Cardiac septum (tissue), 1 donor: ENCODE measurements at regions not wholly inside any gene's neighbourhood (a gene's known extent, or its start where the extent isn't known, plus 50 kb on each side); places are given as distances from the start of the nearest gene placed in this dataset.
"Not testable (repeated sequence)": the region's sequence is repeated elsewhere in the genome, so short reads cannot be mapped to it uniquely, and the experiment has no call there.

ENCODE experiments used
- DNase-seq: peaks from one replicate; pipeline ENCODE4 v3.0.0-alpha.2; 2020; ENCODE audit warnings: low spot score
- intact Hi-C: fragments of 100-400 bp; cut with DNase I; formaldehyde crosslinking; loops from one replicate; pipeline ENCODE4 v1.14.0; 2022
- donor health status: DM: no; HTN: no; CAD: no.

DNA sequence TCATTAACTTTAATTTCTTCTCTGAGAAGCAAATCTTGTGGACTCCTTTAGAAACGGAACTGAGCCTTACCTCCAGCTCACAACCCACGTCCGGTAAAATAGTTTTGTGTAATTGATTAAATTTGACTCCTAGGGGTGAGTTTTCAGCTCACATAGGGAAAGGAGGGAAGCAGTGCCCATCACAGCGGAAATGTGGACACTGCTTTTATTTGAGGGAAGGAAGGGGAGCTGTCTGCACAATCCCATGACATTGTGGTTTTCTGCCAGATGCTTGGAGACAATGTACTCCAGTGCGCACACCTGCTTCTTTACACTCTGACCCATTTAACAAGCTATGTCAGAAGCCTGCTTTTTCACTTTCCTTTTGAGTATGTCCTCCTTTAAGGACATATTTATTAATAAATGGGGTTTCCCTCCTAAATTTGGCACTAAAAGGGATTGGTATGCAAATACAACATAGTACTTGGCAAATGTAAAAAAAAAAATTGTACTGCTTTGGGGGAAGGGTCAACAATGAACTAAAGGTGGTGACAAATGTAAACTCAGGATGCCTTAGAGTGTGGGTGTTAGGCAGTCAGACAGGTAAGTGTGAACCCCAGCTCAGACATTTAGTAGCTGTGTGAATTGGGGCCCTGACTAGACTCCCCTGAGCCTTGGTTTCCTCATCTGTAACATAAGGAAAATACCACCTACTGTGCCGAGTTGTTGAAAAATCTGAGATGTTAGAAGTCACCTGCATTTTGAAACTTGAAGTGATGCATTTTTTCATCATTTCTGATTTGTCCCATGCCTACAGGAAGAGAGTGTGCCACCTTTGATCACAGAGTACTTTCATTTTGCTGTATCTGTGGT is 90.2 kb upstream of the KLF6 start:
- intact Hi-C loops: no loop called here
- DNase-seq: no peak

DNA sequence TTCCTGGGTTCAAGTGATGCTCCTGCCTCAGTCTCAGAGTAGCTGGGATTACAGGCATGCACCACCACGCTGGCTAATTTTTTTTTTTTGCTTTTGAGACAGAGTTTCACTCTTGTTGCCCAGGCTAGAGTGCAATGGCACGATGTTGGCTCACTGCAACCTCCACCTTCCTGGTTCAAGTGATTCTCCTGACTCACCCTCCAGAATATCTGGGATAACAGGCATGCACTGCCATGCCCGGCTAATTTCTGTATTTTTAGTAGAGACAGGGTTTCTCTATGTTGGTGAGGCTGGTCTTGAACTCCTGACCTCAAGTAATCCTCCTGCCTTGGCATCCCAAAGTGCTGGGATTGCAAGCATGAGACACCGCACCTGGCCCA is 89.6 kb upstream of the KLF6 start:
- DNase-seq, intact Hi-C loops: not testable (repeated sequence)

DNA sequence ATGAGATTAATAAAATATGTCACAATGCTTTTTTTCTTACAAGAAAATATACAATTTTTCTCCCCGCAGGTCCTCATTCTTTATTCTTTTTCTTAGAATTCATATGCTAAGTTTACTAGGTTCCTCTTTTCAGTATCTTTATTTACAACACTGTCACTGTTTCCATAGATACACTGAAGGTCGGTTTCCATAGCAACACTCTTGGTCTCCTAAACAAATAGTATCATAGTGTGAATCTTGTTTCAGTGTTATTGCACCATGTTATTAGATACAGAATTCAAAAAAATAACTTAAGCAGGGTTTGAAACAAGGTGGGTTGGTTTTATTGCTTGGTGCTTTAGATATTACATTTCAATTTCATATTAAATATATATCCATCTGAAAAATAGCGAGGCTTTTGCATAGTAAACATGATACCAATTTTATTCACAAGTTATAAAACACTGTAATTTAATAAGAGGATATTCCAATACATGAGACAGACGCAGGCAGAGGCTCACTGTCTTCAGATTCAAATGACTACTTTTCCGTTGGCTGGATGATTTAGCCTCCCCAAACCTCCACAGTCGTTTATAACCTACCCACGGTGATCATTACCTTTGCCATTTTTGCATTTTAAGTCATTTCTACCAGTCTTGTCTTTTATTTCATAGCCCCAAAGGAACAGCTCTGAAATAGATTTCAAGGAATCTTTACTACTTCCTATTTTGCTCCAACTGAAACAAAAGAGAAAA is 88.9 kb upstream of the KLF6 start:
- DNase-seq: no peak
- intact Hi-C loops: no loop called here

DNA sequence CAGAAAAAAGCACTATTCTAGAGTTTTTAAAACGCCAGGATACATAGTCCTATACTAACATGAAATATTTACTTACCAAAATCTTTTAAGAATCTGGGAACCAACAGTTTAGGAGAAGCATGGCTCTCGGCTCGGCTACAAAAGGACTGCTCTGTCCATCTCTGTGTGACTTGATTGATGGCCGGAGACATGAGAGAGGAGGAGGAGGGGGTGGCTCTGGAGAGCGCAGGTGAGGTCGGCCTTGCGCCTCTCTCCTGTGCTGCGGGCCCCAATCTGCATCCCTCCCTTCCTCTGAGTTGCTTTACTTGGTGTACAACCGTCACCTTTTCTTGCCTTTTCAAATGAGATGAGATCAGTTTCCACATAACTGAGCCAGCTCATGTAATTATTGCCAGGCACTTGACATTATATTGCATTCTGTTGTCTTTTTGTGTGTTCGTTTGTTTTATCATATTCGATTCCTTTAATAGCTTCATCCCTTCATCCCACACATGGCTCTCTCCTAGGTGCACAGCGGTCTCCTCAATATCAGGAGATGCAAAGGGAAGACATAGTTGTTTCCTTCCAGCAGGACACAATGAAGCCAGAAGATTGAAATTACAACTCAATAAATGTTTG is 87.8 kb upstream of the KLF6 start:
- intact Hi-C loops: no loop called here
- DNase-seq: no peak

DNA sequence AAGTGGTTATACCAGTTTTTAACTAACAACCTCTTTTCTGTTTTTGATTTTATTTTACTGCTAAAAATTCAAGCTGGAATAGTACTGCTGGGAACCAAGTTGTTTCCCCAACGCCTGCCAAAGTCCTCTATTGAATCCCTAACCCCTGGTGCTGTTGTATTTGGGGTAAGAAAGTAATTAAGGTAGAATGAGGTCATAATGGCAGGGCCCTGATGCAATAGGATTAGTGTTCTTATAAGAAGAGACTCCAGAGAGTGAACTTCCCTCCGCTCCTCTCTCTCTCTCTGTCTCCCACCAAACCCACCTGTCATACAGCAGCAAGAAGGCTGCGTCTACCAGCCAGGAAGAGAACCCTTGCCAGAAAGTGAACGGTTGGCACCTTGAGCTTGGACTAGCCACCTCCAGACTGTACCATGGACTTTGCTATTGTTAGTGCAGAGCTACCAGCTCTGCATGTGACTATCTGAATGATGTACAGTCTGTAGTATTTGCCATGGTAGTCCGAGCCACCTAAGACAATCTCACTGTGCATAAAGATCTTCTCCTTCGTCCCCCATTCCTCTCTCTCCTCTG is 86.5 kb upstream of the KLF6 start:
- no peak for DNase-seq
- intact Hi-C loops: no loop called here

DNA sequence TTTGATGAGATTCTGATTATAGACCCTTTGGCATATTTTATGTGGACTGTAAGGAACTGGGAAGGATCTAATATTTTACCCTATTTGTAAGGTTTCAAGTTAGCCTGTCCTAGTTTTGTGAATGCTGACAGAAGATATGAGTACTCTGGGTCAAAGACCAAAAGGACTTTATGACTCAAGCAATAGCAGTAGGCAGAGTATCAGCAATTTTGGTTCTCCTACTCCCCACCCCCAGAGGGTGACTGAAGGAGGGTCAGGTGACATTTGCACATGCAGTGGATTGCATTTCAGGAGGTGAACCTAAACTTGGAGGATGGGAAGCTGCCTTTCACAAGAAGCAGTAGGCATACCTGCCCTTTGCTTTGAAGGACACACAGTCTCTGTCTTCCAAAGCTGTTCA is 84.0 kb upstream of the KLF6 start:
- no peak for DNase-seq
- intact Hi-C loops: no loop called here

DNA sequence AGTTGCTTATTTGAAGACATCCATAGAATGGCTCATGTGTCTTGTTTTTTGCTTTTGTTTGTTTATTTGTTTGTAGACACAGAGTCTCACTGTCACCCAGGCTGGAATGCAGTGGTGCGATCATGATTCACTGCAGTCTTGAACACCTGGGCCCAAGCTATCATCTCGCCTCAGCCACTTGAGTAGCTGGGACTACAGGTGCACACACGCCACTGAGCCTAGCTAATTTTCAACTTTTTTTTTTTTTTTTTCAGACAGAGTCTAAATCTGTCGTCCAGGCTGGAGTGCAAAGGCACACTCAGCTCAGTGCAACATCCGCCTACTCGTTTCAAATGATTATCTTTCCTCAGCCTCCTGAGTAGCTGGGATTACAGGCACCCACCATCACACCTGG is 83.3 kb upstream of the KLF6 start:
- intact Hi-C loops: no loop called here
- no peak for DNase-seq

DNA sequence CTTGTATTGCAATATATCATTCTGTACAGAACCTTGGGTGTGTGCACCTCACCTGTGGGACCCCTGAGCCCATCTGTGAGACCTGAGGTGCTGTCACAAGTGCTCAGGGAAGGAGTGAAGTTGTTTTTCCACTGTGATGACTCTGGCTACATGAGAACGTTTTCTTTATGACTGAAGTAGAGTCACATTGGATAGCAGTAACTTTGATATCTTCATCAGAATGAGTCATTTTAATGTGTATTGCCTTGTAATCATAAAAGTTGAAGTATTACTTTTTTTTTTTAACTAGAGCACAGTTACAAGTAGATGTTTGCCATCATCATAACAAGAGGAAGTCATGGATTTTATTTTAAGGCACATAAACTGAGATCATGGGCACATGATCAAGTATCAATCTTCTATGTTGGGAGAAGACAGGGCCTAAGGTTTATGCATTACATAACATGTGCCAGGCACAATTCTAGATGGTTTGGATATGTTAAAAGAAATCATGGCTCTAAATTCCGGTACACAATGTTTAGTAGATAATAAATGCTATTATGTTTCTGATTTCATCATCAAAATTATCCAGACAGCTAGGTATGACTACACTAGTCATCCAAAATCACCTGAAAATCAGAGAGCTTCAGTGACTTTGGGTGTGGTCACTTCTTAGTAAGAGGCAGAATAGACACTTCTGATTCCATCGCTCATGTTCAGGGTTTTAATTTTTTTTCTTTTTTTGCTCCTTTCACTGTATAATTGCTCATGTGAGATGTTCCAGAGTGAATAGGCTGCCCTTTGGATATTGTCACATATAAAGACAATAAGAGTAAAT is 82.7 kb upstream of the KLF6 start:
- DNase-seq: no peak
- intact Hi-C loops: no loop called here

DNA sequence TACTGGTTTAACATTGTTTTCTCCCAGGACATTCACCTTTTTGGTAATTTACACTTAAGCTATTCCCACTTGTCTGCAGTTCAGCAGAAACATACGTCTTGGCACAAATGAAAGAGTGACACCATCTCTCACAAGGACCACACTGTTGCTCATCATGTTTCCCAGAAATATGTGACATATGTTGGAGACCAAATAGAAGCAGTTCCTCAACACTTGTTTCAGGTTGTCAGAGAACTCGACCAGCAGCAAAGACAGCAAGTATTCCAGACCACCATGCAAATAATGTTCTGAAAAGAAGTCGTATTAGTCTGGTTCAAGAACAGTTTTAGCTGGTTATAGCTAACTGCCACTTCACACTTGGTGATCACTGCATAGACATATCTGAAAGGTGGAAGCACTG is 81.3 kb upstream of the KLF6 start:
- intact Hi-C loops: no loop called here

DNA sequence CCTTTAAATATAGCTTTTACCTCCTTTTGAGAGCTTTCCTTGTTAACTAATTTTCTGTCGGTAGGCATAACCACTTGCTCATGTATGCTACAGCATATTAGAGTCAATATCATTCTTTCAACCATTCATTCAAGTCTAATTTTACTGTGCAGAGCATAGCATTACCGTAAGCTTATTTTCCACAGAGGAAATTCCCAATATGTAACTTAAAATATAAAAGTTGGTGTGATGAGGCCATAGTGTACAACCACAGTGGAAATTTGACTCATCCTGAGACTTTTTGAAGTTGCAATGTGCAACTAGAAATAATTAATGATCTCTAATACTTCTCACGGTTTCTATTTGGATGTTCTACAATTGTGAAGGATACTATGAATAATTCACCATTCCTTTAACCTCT is 80.6 kb upstream of the KLF6 start:
- no peak for DNase-seq
- intact Hi-C loops: no loop called here

More for the DNA sequence above, 81.3 kb upstream of the KLF6 start:
- no peak for DNase-seq

DNA sequence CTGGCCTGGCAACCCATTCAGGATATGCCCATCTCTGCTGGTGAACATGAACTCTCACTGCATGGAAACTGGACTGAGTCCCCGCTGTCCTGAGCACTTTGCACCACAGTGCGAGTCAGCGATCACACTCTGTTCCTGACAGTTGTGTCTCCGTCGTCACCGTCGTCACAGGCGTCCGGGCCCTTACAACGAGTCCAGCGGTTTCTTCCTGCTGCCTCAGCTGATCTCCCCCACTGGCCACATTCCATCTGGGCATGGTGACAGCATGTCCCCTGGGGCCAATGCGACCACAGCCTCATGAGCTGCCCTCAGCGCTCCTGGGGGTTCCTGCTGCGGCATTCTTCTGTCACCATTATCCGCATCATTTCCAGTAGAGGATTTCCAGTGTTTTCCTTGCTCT is 76.8 kb upstream of the KLF6 start:
- intact Hi-C loops: no loop called here
- DNase-seq: no peak

DNA sequence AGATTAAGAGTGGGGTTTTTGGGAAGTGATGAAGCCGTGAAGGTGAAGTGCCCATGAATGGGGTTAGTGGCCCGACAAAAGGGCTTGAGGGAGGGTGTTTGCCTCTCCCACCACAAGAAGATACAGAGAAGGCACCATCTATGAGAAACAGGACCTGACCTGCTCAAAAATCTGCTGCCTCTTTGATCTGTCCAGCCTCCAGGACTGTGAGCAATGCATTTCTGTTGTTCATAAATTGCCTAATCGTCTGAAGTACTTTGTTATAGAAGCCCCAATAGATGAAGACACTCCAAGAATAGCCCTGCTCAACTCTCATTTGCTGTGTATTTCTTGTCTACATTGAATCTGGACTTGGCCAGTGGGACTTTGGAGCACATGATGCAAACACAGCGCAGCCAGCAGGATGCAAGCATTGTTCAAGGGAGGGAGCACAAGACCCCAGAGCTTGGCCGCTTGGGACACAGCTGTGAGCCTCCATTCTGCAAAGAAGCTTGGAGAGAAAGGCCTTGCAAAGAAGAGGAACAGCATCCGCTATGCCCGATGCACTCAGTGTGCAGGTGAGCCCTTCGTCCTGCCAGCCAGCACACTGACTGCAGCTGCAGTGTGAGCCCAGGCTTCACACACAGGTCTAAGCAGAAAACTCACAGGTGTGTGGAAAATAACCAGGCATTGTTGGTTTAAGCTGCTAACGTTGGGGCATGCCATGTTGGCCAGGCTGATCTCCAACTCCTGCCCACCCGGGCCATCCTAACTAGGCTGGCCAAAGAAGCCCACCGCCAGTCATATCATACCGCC is 73.2 kb upstream of the KLF6 start:
- no peak for DNase-seq
- intact Hi-C loops: no loop called here

DNA sequence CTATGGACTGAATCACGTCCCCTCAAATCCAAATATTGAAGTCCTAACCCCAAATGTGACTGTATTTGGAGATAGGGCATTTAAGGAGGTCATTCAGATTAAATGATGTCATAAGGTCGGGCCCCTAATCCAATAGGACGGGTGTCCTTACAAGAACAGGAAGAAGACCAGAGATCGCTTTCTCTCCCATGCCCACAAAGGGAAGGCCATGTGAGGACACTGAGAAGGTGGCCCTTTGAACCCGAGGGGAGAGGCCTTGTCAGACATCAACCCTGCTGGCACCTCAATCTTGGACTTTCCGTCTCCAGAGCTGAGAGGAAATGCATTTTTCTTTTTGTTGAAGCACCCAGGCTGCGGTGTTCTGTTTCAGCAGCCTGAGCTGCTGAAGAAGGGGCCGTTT is 72.3 kb upstream of the KLF6 start:
- intact Hi-C loops: no loop called here
- DNase-seq: no peak

DNA sequence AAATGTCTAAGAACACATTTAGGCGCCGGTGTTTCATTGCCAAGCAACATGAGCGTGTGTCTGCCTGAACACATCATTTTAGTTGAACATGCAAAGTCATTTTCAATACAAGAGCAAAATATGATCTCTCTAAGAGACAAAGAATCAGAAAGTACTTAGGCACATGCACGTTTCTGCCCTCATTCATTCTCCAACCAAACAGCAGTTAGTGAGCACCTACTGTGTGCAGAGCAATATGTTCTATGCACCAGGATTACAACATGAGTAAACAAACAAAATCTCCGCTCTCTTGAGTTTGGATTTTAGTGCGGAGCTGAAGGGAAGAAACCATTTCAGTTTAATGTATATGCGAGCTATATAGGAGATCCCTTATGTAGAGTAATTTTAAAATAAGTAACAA is 71.6 kb upstream of the KLF6 start:
- no peak for DNase-seq
- intact Hi-C loops: no loop called here

DNA sequence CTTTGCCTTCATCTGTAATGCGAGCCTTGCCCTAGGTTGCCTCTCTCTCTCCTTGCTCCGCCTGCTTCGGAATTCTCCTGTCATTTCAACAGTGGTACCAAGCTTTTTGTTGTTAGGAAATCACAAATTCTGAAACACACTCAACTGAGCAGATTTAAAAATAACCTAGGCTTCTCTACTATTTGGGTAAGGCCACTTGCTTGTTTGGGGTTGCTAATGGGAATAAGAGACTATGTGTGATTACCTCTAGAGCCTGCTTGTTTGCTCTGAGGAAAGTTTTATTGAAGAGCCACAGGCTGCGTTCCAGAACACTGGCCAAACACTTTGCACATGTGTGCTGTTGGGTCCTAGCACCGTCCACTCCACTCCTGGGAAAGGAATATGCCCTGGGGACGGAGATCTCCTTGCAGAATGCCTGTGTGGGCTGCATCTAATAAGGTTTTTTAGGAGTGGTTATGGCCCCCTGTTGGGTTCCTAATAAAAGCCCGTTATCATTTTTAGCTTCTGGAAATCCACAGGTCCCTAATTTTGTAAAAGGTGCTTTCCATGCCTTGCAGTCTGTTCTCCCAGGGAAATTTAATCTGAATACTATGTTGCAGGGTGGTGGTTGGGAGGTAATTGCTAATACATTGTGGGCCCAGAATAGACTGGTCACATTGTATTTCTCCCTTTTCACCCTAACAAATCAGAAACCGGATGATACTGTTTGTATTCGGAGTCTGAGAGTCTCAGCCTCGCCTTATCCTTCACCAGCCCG is 68.7 kb upstream of the KLF6 start:
- intact Hi-C loops: no loop called here
- DNase-seq: no peak

DNA sequence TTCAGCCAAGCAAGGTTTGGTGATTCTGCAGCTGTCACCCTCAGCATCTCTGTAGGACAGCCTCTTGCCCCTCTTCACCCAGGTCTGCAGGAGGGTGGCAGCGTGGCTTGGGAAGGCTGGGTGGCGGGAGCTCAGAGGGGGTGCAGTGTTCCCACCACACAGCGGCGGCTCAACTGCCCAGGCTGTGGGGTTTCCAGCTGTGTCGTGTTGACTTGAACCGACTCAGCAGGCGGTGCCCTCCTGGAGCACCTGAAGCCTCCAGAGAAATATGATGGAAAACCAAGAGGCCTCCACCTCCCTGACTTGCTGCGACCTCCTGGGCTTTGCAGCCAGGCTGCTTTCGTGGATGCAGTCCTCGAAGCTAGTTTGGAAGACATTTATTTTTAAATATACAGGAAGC is 68.0 kb upstream of the KLF6 start:
- intact Hi-C loops: no loop called here
- DNase-seq: no peak

DNA sequence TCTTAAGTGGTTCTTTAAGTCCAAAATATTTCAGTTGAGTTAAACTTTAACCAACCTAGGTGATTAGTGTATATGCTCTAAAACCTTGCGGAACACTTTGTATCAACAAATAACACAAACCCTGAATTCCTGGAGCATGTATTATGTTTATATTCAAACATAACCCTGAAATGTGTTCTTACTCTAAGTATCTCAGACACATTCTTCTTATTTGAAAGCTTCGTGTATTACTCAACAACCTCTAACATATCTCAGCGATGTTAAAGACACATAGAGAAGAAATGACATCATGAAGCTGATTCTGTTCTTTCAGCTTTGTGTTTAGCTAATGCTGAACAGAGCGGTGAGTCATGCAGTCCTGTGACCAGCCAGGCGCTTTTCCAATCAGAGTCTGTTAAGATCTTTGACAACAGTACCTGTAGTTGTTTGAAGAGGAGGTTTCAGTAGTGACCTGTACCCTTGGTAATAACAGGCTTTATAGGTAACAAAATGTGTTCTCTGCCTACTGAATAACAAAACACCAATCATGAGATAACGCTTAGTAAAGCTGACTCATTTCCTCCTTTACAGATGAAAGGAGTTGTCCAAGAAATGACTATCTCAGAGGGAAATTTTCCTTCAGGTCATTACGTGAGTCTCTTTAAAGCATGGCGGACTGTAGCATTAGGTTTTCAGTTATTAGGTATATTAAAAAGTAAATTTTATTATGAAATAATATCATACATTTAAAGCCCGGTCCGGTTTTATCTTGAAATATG is 67.3 kb upstream of the KLF6 start:
- intact Hi-C loops: no loop called here
- peak; percentile 92 for DNase-seq
